ENCODE measurements at regions not wholly inside any gene's neighbourhood (a gene's known extent, or its start where the extent isn't known, plus 50 kb on each side); places are given as distances from the start of the nearest gene placed in this dataset.

GRCh38 chr6:98137391-98137790, 697.0 kb upstream of the POU3F2 start:
- no peak overlapping the region for H3K4me3 ChIP-seq (ENCODE audit: low read depth, low read length)
- DNase-seq (ENCODE audit: low read depth), result no peak
- no peak for TF ChIP-seq CTCF (conservative IDR thresholded peaks at IDR 0.05; ENCODE audit: low read depth, low read length)

DNA sequence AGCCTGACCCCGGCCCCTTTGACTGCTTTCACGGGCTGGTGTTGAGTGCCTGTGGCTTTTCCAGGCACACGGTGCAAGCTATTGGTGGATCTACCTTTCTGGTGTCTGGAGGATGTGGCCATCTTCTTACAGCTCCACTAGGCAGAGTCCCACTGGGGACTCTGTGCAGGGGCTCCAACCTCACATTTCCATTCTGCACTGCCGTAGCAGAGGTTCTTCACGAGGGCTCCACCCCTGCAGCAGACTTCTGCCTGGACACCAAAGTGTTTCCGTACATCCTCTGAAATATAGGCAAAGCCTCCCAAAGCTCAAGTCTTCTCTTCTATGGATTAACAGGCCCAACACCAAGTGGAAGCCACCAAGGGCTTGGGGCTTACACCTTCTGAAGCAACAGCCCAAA, 691.5 kb upstream of the POU3F2 start:
- DNase-seq (ENCODE audit: low read depth), result no peak
- H3K4me3 ChIP-seq (ENCODE audit: low read depth, low read length), result no peak overlapping the region
- no peak for TF ChIP-seq CTCF (conservative IDR thresholded peaks at IDR 0.05; ENCODE audit: low read depth, low read length)

GRCh38 chr6:98146656-98147055, 687.7 kb upstream of the POU3F2 start:
- no peak for TF ChIP-seq CTCF (conservative IDR thresholded peaks at IDR 0.05; ENCODE audit: low read depth, low read length)
- no peak for DNase-seq (ENCODE audit: low read depth)

GRCh38 chr6:98156580-98156979, 677.8 kb upstream of the POU3F2 start:
- no peak for TF ChIP-seq CTCF (conservative IDR thresholded peaks at IDR 0.05; ENCODE audit: low read depth, low read length)
- H3K4me3 ChIP-seq (ENCODE audit: low read depth, low read length), result no peak overlapping the region
- DNase-seq (ENCODE audit: low read depth), result no peak

More at GRCh38 chr6:98146656-98147055, 687.7 kb upstream of the POU3F2 start:
- no peak overlapping the region for H3K4me3 ChIP-seq (ENCODE audit: low read depth, low read length)

GRCh38 chr6:98179606-98180005, 654.8 kb upstream of the POU3F2 start:
- H3K4me3 ChIP-seq (ENCODE audit: low read depth, low read length), result no peak overlapping the region
- DNase-seq (ENCODE audit: low read depth), result no peak
- no peak for TF ChIP-seq CTCF (conservative IDR thresholded peaks at IDR 0.05; ENCODE audit: low read depth, low read length)

GRCh38 chr6:98200084-98200483, 634.3 kb upstream of the POU3F2 start:
- H3K4me3 ChIP-seq (ENCODE audit: low read depth, low read length), result no peak overlapping the region
- DNase-seq (ENCODE audit: low read depth), result no peak
- TF ChIP-seq CTCF (conservative IDR thresholded peaks at IDR 0.05; ENCODE audit: low read depth, low read length), result no peak

DNA sequence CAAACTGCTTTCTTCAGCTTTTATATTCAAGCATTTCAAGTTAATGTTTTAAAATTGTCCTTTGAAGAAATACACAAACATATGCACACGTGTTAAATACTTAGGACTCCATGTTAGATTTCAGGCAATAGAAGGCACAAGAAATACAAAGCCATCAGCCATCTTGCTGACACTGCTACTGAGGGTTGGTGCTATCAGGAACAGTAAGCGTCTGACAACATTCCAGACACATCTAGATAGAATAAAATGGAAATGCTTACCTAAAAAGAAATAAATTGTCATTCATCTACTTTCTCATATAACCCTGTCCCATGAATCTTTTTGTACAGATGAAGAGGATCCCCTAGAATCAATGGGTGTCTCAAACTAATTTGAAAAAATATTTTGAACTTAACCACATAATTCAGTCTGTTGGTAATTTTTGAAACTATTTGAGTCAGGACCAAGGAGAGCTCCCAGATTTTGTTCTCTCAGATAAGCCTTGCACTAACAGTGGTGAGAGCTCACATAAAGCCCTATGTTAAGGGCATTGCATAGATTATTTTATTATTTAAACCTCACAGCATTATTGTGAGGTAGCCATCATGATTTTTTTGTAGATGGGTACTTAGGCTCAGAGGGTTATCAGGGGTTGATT, 631.1 kb upstream of the POU3F2 start:
- peak; percentile 2 for DNase-seq (ENCODE audit: low read depth)
- no peak overlapping the region for H3K4me3 ChIP-seq (ENCODE audit: low read depth, low read length)
- no peak for TF ChIP-seq CTCF (conservative IDR thresholded peaks at IDR 0.05; ENCODE audit: low read depth, low read length)

Data from choroid plexus epithelial cell (primary cell).